Coronary artery (tissue), 2 donors: ENCODE measurements at regions not wholly inside any gene's neighbourhood (a gene's known extent, or its start where the extent isn't known, plus 50 kb on each side); places are given as distances from the start of the nearest gene placed in this dataset.
"Not testable (repeated sequence)": the region's sequence is repeated elsewhere in the genome, so short reads cannot be mapped to it uniquely, and the experiment has no call there.

Experiments used
- DNase-seq: peaks from one replicate; pipeline ENCODE4 v3.0.0-alpha.2; 2017; ENCODE audit warnings: low spot score
- H3K27ac ChIP-seq, 2 donors: fragments of 200-600 bp; sonication (generic); one replicate each; pipeline ENCODE4 v1.5.1; 2016 to 2019
- H3K4me3 ChIP-seq: fragments of 200-600 bp; sonication (generic); 2 replicates; pipeline ENCODE4 v1.5.1; 2016; ENCODE audit warnings: mild to moderate bottlenecking, moderate library complexity
- CTCF ChIP-seq: fragments of 200-600 bp; sonication (generic); IDR thresholded peaks from one replicate; pipeline ENCODE4 v1.5.1; 2019; ENCODE audit warnings: antibody characterized with exemption

GRCh38 chr1:233744779-233745513 lies 131.0 kb downstream of the KCNK1 start:
- no peak overlapping the region for H3K27ac ChIP-seq
- H3K4me3 ChIP-seq, result no peak overlapping the region
- TF ChIP-seq CTCF, result no peak
- no peak for DNase-seq

- Histone ChIP-seq H3K4me3 (no peak overlapping the region), H3K27ac (no peak overlapping the region)
- no peak for TF ChIP-seq CTCF
- no peak for DNase-seq
Observed at GRCh38 chr1:233750139-233750538, 136.2 kb downstream of the KCNK1 start.

- DNase-seq, result no peak
- no peak overlapping the region for H3K27ac ChIP-seq
- no peak overlapping the region for H3K4me3 ChIP-seq
- TF ChIP-seq CTCF, result no peak
Observed at GRCh38 chr1:233759665-233760064, 144.8 kb upstream of the SLC35F3 start.

GRCh38 chr1:233764304-233764703 lies 140.2 kb upstream of the SLC35F3 start:
- H3K4me3 ChIP-seq, H3K27ac ChIP-seq, DNase-seq: not testable (repeated sequence)

GRCh38 chr1:233777566-233777965 lies 126.9 kb upstream of the SLC35F3 start:
- Histone ChIP-seq H3K4me3 (no peak overlapping the region), H3K27ac (no peak overlapping the region)
- TF ChIP-seq CTCF, result no peak
- DNase-seq, result no peak

- Histone ChIP-seq H3K4me3 (no peak overlapping the region), H3K27ac (no peak overlapping the region)
- no peak for TF ChIP-seq CTCF
- DNase-seq, result no peak
Observed at GRCh38 chr1:233780049-233780448, 124.4 kb upstream of the SLC35F3 start.

- no peak for TF ChIP-seq CTCF
- H3K4me3 ChIP-seq, result no peak overlapping the region
- DNase-seq, result no peak
- H3K27ac ChIP-seq, result no peak overlapping the region
Observed at GRCh38 chr1:233782937-233783586, 121.4 kb upstream of the SLC35F3 start.
